Upper lobe of left lung (tissue), 6 donors: ENCODE measurements at regions not wholly inside any gene's neighbourhood (a gene's known extent, or its start where the extent isn't known, plus 50 kb on each side); places are given as distances from the start of the nearest gene placed in this dataset.

Source experiments
- ATAC-seq, 2 donors: fragments of 200-7000 bp; cut with Tn5 transposase; one replicate each; pipeline ENCODE4 v1.9.1; 2022; ENCODE audit warnings: mild to moderate bottlenecking in 2 of 2, moderate library complexity in 2 of 2; ENCODE audit not compliant: low FRiP score in 2 of 2
- DNase-seq, 2 donors: peaks; one replicate each; pipeline ENCODE4 v3.0.0-alpha.2; 2019 to 2020
- H3K27ac ChIP-seq, 4 donors: fragments of 200-600 bp; sonication (generic); one replicate each; pipeline ENCODE4 v1.5.1; 2016 to 2019
- H3K27me3 ChIP-seq, 4 donors: fragments of 200-600 bp; sonication (generic); one replicate each; pipeline ENCODE4 v1.5.1; 2017 to 2019
- H3K36me3 ChIP-seq, 4 donors: fragments of 200-600 bp; sonication (generic); one replicate each; pipeline ENCODE4 v1.5.1; 2016 to 2019
- H3K4me1 ChIP-seq, 4 donors: fragments of 200-600 bp; sonication (generic); one replicate each; pipeline ENCODE4 v1.5.1; 2018 to 2019
- H3K4me3 ChIP-seq, 4 donors: fragments of 200-600 bp; sonication (generic); one replicate each; pipeline ENCODE4 v1.5.1; 2017 to 2019; ENCODE audit warnings: mild to moderate bottlenecking in 2 of 4, moderate library complexity in 1 of 4
- H3K9me3 ChIP-seq, 4 donors: fragments of 200-600 bp; sonication (generic); one replicate each; pipeline ENCODE4 v1.5.1; 2018 to 2019
- EP300 ChIP-seq, 4 donors: sonication (generic); formaldehyde crosslinking; IDR thresholded peaks; one replicate each; pipeline ENCODE4 v1.5.1; 2017; ENCODE audit warnings: antibody characterized with exemption in 4 of 4, control low read depth in 2 of 4
- POLR2A ChIP-seq, 4 donors: fragments of 450-650 bp; IDR thresholded peaks; one replicate each; pipeline ENCODE4 v1.5.1; 2016 to 2017; ENCODE audit warnings: antibody characterized with exemption in 4 of 4, mild to moderate bottlenecking in 2 of 4
- POLR2AphosphoS5 ChIP-seq, 2 donors: sonication (generic); formaldehyde crosslinking; IDR thresholded peaks; one replicate each; pipeline ENCODE4 v1.5.1; 2017; ENCODE audit warnings: antibody characterized with exemption in 2 of 2
- WGBS, 2 donors: methylation state at CpG; one replicate each; pipeline ENCODE4 v1.1.5; 2017 to 2018; 5-methylcytosine and 5-hydroxymethylcytosine counted together
- TF ChIP-seq, protein P1 (sequence below), 6 experiments: fragments of 450-650 bp in 4 of 6; fragments of 200-600 bp in 2 of 6; sonication (generic) in 2 of 6; IDR thresholded peaks; one replicate each; pipeline ENCODE4 v1.5.1; 2016 to 2019; ENCODE audit warnings: antibody characterized with exemption in 6 of 6
- donor health status: DM: no; HTN: no; CAD: no; lungs with moderate emphysema.
- donor health status: DM: no; HTN: yes; CAD: no; lungs with severe emphysema.

DNA sequence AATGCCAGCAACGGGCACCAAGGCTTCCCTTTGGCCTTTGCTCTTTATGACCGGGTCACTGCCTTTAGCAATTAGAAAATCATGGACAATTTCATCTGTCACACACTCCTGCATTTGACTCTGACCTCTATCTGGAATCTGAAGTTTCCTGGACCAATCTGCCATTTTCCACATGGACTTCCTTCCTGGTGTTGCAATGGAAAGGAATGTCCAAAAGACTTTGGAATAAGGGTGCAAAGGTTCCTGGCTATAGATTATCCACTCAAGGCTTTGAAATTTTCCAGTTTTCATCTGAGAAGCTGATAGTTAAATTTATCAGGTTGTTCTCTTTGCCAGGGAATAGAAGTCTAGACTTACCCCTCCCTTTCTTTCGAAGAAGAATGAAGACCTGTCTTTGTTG lies 523.1 kb upstream of the ZNF462 start:
- Histone ChIP-seq H3K9me3 (no peaks in the 10 kb centered on the region), H3K27me3 (no peaks in the 10 kb centered on the region), H3K4me3 (no peak overlapping the region), H3K27ac (no peak overlapping the region), H3K4me1 (no peaks in the 10 kb centered on the region), H3K36me3 (no peaks in the 10 kb centered on the region)
- DNase-seq, result no peak
- WGBS, 2 donors, result 59 to 63% methylated on average over 3 of the region's 3 CpGs
- ATAC-seq, result no peak
- TF ChIP-seq, protein P1, sequence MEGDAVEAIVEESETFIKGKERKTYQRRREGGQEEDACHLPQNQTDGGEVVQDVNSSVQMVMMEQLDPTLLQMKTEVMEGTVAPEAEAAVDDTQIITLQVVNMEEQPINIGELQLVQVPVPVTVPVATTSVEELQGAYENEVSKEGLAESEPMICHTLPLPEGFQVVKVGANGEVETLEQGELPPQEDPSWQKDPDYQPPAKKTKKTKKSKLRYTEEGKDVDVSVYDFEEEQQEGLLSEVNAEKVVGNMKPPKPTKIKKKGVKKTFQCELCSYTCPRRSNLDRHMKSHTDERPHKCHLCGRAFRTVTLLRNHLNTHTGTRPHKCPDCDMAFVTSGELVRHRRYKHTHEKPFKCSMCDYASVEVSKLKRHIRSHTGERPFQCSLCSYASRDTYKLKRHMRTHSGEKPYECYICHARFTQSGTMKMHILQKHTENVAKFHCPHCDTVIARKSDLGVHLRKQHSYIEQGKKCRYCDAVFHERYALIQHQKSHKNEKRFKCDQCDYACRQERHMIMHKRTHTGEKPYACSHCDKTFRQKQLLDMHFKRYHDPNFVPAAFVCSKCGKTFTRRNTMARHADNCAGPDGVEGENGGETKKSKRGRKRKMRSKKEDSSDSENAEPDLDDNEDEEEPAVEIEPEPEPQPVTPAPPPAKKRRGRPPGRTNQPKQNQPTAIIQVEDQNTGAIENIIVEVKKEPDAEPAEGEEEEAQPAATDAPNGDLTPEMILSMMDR (IDR thresholded peaks at IDR 0.05), result no peak
- TF ChIP-seq POLR2A (IDR thresholded peaks at IDR 0.05) (no peak), EP300 (IDR thresholded peaks at IDR 0.05) (no peak), POLR2AphosphoS5 (IDR thresholded peaks at IDR 0.05) (no peak)

DNA sequence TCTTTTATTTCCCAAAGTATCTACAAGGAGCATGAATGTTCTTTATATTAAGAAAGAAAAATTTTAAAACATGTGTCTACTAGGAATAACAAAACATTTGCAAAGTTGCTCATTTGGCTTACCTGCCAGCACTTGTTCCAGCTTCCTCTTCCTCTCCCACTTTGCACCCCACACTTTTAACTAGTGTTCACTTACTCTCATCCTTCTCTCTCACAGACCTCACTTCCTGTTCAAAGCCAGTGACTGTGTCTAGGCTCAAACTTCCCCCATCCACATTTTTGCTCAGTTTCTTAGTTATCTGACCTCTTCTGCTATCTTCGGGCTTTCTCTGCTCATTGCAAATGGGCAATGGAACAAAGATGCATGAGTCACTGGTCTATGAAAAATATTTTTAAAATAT lies 512.2 kb upstream of the ZNF462 start:
- 62 to 71% methylated on average over 1 of the region's 1 CpG for WGBS, 2 donors
- Histone ChIP-seq H3K27ac (no peak overlapping the region), H3K9me3 (no peaks in the 10 kb centered on the region), H3K36me3 (no peaks in the 10 kb centered on the region), H3K4me3 (no peak overlapping the region), H3K4me1 (no peaks in the 10 kb centered on the region), H3K27me3 (no peaks in the 10 kb centered on the region)
- ATAC-seq (no peak), DNase-seq (no peak)
- TF ChIP-seq, protein P1 (IDR thresholded peaks at IDR 0.05), result no peak
- TF ChIP-seq POLR2AphosphoS5 (IDR thresholded peaks at IDR 0.05) (no peak), EP300 (IDR thresholded peaks at IDR 0.05) (no peak), POLR2A (IDR thresholded peaks at IDR 0.05) (no peak)

GRCh38 chr9:106356924-106357323 lies 506.0 kb upstream of the ZNF462 start:
- no peaks in the 10 kb centered on the region for H3K9me3 ChIP-seq
- H3K27ac ChIP-seq, result no peak overlapping the region
- no peaks in the 10 kb centered on the region for H3K36me3 ChIP-seq
- DNase-seq (no peak), ATAC-seq (no peak)
- H3K27me3 ChIP-seq, result no peaks in the 10 kb centered on the region
- no peak for TF ChIP-seq POLR2A (IDR thresholded peaks at IDR 0.05)
- TF ChIP-seq, protein P1 (IDR thresholded peaks at IDR 0.05), result no peak
- TF ChIP-seq POLR2AphosphoS5 (IDR thresholded peaks at IDR 0.05), result no peak
- no peak for TF ChIP-seq EP300 (IDR thresholded peaks at IDR 0.05)
- H3K4me3 ChIP-seq, result no peak overlapping the region
- no peaks in the 10 kb centered on the region for H3K4me1 ChIP-seq

- no peaks in the 10 kb centered on the region for H3K27me3 ChIP-seq
- no peaks in the 10 kb centered on the region for H3K36me3 ChIP-seq
- H3K27ac ChIP-seq, result no peak overlapping the region
- no peak for ATAC-seq
- H3K9me3 ChIP-seq, result no peaks in the 10 kb centered on the region
- TF ChIP-seq, protein P1 (IDR thresholded peaks at IDR 0.05), result no peak
- TF ChIP-seq EP300 (IDR thresholded peaks at IDR 0.05) (no peak), POLR2A (IDR thresholded peaks at IDR 0.05) (no peak), POLR2AphosphoS5 (IDR thresholded peaks at IDR 0.05) (no peak)
- H3K4me1 ChIP-seq, result no peaks in the 10 kb centered on the region
- WGBS, 2 donors, result 92% methylated on average over 1 of the region's 1 CpG
- no peak for DNase-seq
- no peak overlapping the region for H3K4me3 ChIP-seq
These were observed 504.6 kb upstream of the ZNF462 start for GRCh38 chr9:106358331-106358730.

DNA sequence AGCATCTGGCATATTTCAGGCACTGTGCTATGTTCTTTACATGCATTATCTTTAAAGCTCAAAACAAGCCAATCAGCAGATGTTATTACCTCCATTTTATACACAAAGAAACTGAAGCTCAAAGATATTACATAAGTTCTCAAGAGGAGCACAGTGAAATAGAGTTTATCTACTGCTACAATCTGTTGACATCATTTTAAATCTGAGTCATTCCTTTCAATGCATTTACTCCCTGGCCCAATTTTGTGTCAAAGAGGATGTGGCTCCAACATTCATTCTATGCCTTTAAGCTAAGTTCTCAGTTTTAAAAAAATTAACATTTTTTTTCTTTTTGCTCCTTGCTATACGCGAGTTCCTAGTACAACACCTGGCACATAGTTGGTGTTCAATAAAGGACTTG lies 486.3 kb upstream of the ZNF462 start:
- Histone ChIP-seq H3K27me3 (no peaks in the 10 kb centered on the region), H3K27ac (no peak overlapping the region), H3K4me1 (no peaks in the 10 kb centered on the region), H3K36me3 (no peaks in the 10 kb centered on the region), H3K4me3 (no peak overlapping the region), H3K9me3 (no peaks in the 10 kb centered on the region)
- ATAC-seq, result no peak
- TF ChIP-seq, protein P1 (IDR thresholded peaks at IDR 0.05), result no peak
- TF ChIP-seq POLR2A (IDR thresholded peaks at IDR 0.05) (no peak), EP300 (IDR thresholded peaks at IDR 0.05) (no peak), POLR2AphosphoS5 (IDR thresholded peaks at IDR 0.05) (no peak)
- DNase-seq, result no peak
- 97% methylated on average over 2 of the region's 2 CpGs for WGBS, 2 donors
